CD1c-positive myeloid dendritic cell (primary cell): ENCODE measurements at regions not wholly inside any gene's neighbourhood (a gene's known extent, or its start where the extent isn't known, plus 50 kb on each side); places are given as distances from the start of the nearest gene placed in this dataset.
"Not testable (repeated sequence)": the region's sequence is repeated elsewhere in the genome, so short reads cannot be mapped to it uniquely, and the experiment has no call there.

Experiments
- DNase-seq: peaks from one replicate; pipeline ENCODE4 v3.0.0-alpha.2; 2016; ENCODE audit errors: extremely low spot score

DNA sequence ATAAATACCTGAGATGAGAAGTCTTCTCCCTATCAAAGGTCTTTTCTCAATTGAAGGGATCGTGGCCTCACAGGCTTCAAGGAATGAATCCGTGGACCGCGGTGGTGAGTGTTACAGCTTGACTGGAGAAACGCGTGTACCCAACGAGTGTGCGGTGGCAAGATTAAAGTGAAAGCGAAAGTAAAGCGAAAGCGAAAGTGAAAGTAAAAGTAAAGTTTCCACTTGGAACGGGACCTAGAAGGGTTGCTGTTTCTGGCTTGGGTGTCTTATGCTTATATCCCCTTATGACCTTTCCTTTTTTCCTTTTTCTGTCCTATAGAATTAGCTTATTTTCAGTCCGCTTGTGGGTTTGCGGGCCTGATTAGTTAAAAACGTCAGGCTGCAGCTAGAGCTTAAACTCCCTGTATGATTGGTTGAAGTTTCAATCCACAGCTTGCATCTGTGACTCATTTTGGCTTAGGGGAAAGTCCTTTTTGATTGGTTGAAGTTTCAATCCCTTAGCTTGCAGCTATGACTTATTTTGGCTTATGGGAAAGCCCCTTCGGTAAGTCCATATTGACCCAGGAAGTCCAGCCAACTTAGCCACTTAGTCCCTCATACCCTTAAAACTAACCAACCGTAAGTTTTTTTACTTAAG is 924.3 kb upstream of the CDH10 start:
- no peak for DNase-seq

DNA sequence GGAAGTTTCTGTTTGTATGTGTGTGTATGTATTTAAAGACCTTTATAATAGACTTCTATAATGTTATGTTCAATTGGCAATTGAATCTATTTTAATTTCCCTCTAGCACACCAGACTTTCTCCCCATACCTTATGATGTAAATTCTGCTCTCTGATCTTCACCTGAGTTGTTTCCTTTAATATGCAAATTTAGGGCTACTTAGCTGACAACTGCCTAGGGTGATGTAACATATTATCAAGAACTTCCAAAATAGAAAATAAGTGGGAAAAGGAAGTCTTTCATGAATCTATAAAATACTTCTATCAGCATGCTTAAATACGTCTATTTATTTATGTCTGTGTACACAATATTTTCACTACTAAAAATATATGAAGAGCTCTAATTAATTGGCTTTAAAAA is 923.5 kb upstream of the CDH10 start:
- no peak for DNase-seq

GRCh38 chr5:25567881-25568280 is 923.1 kb upstream of the CDH10 start:
- DNase-seq = no peak

- DNase-seq = no peak
Measured at GRCh38 chr5:25562656-25563055, 917.9 kb upstream of the CDH10 start.

DNA sequence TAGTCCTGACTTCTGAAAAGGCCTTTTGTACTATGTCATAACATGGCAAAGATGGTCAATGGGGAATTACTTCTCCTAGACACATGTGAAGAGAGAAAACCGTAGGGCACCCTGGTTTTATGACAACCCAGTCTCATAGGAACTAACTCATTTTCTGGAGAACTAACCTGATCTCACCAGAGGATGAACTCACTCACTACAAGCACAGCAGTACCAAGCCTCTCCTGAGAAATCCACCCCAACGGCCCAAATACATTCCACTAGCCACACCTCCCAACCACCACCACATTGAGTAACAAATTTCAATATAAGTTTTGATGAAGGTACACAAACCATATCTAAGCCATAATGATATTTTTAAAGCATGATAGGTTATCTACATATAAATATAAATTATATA is 909.3 kb upstream of the CDH10 start:
- DNase-seq = no peak

DNA sequence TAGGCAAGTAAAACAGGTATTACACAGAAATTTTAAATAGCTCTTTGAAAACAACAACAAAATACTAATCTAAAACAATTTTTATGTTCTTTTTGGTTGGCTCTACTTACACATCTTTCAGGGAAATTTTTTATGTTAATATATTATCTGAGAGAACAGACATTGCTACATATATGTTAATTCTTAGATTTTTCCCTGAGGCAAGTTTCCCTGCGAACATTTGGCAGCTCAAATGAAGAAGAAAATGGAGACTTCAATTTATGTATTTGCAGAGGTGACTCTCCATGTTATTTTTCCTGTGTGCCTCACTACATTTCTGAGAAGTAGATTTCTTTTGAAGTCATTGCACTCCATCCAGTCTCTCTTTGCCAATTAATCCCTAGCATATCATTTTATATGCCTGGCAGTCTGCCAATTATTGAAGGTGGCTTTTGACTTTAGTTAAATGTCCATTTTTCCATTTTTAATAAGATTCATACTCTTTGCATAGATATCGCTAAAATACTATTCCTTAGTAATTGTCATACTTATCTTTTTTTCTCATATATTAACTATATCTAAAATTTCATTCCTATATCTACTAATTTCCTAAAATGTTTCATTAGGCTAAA is 908.2 kb upstream of the CDH10 start:
- DNase-seq = no peak

GRCh38 chr5:25550793-25551192 is 906.0 kb upstream of the CDH10 start:
- DNase-seq = no peak

DNA sequence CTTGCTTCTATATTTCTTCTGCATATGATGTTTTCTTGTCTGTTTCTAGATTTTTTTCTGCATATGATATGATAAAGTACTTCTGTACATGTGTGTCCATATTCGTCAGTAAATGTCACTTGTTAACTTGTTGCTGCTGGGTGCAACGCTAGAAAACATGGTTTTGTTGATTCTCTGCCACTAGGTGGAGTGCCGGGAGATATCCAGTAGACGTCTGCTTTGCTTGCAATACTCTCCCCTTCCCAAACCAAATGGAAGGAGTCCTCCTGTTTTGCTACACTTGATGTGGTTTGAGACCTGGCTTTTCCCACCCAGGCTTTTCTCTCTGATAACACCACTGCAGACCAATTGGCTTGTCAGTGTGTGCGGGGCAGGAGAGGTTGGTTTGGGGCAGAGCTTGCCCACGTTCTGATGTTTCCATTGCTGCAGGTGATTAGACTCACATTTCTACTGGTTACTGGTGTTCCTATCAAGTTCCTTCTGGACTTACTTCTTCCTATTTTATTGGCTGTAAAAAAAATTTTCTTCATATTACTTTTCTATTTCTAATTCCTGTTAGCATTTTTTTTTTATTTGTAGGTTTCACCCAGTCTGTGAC is 900.0 kb upstream of the CDH10 start:
- DNase-seq = no peak

GRCh38 chr5:25540628-25541027 is 895.9 kb upstream of the CDH10 start:
- DNase-seq = no peak

- DNase-seq = no peak
Measured at GRCh38 chr5:25539536-25539935, 894.8 kb upstream of the CDH10 start.

- DNase-seq = not testable (repeated sequence)
Measured at GRCh38 chr5:25536461-25536860, 891.7 kb upstream of the CDH10 start.

DNA sequence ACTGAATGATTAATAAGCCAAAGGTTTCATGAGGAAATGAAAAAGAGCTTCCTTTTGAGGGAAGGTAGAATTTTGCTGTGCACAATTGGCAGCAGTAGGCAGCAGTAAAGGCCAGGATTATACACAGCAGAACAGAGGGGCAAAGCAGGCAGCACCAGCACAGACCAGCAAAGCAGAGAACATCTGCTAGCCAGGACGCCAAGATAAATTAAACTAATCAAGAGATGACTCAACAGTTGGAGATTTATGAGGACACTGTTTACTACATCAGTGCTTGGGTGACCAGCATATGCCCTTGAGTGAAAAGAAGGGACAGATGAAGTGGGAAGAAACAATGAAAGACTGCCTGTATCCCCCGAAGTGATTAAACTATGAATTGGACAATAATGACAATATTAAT is 871.4 kb upstream of the CDH10 start:
- no peak for DNase-seq

DNA sequence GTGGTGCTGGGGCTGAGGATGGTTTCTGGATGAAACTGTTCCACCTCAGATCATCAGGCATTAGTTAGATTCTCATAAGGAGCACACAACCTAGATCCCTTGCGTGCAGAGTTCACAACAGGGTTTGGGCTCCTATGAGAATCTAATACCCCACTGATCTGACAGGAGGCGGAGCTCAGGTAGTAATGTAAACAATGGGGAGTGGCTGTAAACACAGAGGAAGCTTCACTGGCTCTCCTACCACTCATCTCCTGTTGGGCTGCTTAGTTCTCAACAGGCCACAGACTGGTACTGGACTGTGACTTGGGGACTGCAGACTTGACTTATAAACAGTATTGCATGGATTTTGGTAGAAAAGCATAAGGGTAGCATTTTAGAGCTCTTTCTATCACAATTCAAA is 870.7 kb upstream of the CDH10 start:
- no peak for DNase-seq

GRCh38 chr5:25510692-25511091 is 865.9 kb upstream of the CDH10 start:
- DNase-seq = not testable (repeated sequence)

DNA sequence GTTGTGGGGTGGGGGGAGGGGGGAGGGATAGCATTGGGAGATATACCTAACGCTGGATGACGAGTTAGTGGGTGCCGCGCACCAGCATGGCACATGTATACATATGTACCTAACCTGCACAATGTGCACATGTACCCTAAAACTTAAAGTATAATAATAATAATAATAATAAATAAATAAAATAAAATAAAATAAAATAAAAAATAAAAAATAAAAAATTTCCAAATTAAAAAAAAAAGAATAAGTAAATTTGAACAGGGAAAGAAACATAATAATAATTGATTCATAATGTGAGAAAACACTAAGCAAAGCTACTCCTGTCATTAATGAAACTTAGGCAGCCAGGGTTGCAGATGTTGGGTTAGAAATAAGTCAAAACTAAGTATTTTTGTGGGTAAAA is 863.2 kb upstream of the CDH10 start:
- DNase-seq = not testable (repeated sequence)

DNA sequence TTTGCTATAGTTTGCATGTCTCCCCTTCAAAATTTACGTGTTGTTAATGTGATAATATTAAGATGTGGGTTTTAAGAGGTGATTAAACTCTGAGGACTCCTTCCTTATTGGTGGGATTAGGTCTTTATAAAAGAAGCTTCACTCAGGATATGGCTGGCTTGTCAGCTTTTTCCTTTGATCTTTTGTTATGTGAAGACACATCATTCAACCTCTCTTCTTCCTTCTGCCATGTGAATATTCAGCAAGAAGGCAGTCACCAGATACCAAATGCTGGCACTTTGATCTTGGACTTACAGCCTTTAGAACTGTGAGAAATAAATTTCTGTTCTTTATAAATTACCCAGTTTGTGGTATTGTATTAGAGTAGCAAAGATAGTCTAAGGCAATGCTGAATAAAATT is 855.9 kb upstream of the CDH10 start:
- no peak for DNase-seq

GRCh38 chr5:25489834-25490538 is 845.2 kb upstream of the CDH10 start:
- no peak for DNase-seq

DNA sequence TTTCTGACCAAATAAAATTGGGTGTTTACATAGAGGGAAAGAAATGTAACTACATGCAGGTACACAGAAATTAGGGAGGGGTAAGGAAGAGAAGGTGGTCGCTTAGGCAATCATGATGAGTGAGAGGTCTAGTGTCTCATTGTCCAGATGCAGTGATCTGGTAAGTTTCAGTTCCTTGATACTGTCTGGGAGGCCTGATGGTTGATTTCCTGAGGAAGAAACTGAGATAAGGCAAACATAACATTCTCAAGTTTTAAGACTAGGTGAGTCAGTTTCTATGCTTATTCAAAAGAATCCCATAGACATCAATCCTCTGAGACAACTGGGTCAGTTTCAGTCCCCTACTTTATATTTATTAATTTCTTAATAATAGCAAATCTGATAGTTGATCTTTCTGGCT is 843.3 kb upstream of the CDH10 start:
- DNase-seq = no peak

GRCh38 chr5:25484391-25484790 is 839.6 kb upstream of the CDH10 start:
- DNase-seq = no peak

- DNase-seq = no peak
Measured at GRCh38 chr5:25481463-25481862, 836.7 kb upstream of the CDH10 start.

- no peak for DNase-seq
Measured at GRCh38 chr5:25459082-25459481, 814.3 kb upstream of the CDH10 start.

- DNase-seq = no peak
Measured at GRCh38 chr5:25458628-25459027, 813.9 kb upstream of the CDH10 start.

DNA sequence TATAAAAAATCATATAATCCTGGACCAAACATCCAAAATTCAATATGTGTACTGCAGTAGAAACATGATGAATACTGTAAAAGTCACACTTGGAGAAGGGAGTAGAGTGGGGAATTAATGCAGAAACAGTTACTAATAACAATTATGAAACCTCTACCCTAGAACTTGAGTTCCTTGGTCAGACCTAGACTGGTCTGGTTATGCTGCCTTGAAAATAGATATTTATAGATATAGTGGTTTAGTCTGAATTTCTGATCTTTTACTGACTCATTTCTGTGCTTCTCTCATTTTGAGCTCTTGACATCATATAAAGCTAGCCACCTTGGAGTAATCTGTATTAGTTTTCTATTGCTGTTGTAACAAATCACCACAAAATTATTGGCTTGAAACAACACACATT is 808.7 kb upstream of the CDH10 start:
- no peak for DNase-seq
